ENCODE measurements at regions not wholly inside any gene's neighbourhood (a gene's known extent, or its start where the extent isn't known, plus 50 kb on each side); places are given as distances from the start of the nearest gene placed in this dataset.
"Not testable (repeated sequence)": the region's sequence is repeated elsewhere in the genome, so short reads cannot be mapped to it uniquely, and the experiment has no call there.

DNA sequence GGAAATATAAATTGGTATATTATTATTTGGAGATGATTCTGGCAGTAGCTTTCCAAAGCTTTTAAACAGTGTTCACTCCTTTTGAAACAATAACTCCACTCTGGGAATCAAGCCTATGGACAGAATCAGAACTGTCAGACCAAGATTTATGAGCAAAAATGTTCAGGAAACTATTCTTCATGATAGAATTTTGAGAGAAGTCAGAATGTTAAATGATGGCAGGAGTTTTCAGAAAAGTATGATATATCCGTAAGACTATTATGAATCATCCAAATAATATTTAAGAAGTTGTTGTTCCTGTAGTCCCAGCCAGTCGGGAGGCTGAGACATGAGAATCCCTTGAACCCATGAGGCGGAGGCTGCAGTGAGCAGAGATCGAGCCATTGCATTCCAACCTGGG is 50.5 kb upstream of the ADGRG2 start:
- DNase-seq = no peak

DNA sequence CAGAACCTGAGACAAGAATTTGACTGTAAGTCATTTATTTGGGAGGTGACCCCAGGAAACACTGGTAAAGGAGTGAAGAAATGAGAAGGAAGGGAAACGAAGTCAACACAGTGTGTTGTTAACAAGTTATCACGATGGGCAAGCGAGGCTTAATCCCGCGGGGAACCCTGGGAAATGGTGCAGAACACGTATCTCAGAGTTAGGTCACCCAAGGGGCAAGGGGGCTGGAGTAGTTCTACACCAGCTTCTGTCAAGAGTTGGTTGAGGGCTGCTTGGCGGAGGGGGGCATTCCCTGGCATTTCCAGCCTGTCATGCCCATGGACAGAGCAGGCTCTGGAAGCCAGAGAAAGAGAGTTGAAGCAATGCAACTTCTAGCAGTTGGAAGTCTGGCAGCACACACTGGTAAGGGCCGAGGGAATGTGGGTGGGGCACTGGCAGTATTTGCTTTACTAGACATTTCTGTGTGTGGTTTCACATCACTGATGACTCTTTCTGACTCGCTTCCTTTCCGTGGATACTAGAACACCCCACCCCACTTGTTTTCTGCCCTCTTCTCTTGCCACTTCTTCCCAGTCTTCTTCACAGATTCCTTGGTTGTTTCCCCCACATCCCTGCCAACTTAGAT is 52.2 kb upstream of the ADGRG2 start:
- no peak for DNase-seq

DNA sequence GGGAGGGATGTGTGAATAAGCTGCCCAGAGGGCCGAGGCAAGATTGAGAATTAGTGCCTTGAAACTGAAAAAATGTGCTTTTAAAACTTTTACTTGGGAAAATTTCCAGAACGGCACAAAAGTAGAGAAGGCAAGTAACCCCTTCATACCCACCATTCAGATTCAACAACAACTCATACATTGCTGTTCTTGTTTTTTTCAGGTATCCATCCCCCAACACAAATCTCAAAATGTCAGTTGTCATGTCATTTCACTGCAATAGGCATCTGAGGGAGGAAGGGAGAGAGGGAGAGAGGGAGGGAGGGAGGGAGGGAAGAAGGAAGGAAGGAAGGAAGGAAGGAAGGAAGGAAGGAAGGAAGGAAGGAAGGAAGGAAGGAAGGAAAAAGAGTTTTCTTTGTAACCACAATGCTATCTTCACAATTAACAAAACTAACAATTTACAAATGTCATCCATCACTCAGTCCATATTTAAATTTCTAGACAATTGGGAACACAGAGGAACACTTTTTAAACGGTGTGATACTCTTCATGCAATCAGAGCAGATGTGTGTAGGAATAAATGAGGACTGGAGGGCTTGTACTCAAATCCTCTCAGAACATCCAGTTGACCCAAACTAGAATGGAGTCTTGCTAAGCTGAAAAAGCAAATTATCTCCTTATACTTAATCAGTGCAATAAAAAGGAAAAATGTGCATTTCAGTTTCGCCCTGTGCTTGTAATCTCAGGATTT is 54.8 kb upstream of the ADGRG2 start:
- DNase-seq = no peak

DNA sequence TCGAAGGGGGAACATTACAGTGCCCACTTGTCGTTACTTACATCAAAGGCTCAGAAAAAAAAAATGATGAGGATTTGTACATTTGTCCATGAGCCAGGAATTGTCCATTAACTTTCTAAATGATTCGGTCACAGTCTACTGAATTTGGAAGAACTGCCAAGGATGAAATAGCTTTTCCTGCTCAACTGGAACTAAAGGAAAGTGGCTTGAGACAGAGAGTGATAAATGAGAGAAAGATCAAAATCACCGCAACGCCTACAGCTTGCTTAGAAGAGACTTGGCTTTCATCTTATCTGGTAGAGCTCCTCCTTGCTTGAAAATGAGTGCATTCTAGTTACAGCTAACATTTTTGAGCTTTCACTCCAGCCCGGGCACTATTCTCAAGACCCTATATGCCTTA is 55.5 kb upstream of the ADGRG2 start:
- DNase-seq = no peak

DNA sequence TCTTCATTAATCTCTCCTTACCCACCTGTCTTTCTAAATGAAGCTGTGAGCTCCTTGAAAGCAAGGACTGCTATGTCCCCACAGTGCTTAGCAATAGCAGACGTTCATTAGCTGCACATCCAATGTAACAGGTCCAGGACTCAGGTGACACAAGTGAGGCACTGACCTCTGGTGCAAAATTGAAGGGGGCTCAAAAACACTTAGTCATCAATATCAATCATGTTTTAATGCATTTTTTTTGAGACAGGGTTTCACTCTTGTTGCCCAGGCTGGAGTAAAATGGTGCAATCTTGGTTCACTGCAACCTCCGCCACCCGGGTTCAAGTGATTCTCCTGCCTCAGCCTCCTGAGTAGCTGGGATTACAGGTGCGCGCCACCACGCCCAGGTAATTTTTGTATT is 56.1 kb upstream of the ADGRG2 start:
- no peak for DNase-seq

DNA sequence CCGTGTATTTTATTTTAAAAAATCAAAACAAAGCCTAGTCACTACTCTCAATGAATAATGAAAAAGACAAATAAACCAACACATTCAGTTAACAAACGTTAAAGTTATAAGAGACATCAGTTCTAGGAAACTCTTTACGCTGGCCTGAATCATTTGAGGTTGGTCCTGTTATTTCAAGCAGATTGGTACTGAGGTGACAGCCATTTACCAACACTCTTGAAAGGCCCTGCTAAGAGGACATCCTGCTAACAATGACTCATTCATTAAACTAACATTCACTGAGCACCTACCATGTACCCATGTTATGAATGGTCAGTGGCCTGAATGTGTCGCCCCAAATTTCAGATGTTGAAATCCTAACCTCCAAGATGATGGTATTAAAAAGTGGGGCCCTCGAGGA is 57.1 kb upstream of the ADGRG2 start:
- no peak for DNase-seq

DNA sequence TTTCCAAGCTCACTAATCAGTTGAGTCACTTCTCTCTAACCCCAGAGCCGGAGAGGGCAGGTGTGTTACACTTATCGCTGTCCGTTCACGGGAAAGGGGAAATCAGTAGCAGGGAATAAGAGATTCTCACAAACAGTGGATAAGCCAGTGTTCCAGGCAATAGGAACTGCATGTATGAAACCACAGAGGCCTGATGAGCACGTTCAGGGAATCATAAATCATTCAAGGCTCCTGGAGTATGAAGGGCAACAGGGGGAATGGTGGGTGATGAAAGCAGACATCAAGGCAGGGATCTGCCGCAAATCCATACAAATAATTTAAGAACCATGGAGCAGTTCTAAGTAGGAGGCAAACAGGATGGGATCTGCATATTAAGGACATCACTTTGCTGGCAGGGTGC is 59.1 kb upstream of the ADGRG2 start:
- DNase-seq = no peak

DNA sequence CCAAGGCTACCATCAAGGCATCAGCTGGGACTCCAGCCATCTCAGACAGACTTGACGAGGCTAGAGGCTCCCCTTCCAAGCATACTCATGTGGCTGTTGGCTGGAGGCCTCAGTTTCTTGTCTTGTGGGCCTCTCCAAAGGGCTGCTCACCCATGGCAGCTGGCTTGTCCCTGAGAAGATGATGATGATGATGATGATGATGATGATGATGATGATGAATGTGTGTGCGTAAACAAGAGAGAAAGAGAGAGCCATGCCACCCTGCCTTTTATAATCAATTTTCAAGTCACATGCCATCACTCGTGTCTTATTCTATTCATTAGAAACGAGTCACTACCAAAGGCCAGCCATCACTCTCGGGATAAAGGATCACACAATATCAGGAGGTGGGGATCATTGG is 60.5 kb upstream of the ADGRG2 start:
- DNase-seq = no peak

DNA sequence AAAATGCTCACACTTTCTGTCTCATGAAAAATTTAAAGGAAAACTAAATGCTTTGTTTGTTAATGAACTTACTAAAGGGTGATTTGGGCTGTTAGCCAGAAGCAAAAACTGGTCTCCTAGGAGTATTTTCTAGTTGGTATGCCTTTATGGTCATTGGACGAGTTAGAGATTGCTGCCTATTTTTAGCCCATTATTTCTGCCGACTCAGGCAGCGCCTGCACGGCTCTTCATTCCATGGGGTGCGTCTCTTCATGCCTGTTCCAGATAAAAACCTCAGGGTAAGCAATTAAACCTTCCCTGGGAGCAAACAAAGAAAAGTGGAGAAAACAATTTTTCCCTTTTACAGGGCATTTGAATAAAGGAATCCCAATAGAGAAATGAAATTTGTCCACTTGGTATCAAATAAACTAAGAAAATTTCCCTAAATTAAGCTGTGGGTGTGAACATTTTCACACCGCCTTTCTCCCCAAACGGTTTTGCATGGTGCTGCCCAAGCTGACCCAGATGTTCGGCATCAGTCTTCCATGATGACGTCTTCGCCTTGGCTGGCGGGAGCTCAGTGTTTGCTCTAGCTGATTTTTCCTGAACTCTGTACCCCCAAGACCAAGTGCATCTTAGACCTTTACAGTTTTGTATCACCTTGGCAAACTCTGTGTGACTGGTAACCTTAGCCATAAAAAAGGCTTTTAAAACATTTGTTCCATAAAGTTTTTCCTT is 61.7 kb upstream of the ADGRG2 start:
- DNase-seq = no peak

DNA sequence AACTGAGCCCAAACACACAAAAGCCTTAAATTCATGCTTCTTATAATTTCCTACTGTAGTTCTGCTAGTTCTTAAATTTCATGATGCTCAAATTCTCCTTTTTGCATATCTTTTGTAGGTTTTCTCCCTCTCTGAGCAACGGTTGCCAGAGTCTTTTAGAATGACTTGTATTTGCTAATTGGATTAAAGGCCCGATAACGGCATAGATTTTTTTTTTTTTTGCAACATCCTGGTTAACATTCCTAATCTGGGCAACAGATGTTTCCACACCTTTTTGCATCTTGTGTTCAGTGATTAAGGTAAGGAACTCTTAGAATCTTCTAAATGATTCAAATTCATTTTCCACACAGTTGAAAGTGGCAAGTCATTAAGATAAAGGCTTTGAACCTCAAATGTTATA is 66.3 kb upstream of the ADGRG2 start:
- no peak for DNase-seq

DNA sequence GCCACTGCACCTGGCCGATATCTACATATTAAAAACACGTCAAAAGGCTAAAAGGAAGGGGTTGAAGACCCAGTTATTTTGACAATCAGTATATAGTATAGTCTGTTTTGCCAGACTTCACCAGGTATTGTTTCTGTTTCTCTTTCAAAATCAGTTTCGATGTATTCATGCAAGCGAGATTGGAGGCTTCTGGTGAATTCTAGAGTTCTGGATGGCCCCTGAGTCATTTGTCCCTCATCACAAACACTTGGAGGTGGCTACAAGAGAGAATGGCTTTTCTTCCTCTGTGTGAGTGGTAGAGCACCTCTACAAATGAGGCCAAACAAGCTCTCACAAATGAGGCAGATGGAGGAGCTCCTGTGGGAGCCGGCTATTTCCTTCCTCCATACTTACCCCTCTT is 68.6 kb upstream of the ADGRG2 start:
- DNase-seq = no peak

DNA sequence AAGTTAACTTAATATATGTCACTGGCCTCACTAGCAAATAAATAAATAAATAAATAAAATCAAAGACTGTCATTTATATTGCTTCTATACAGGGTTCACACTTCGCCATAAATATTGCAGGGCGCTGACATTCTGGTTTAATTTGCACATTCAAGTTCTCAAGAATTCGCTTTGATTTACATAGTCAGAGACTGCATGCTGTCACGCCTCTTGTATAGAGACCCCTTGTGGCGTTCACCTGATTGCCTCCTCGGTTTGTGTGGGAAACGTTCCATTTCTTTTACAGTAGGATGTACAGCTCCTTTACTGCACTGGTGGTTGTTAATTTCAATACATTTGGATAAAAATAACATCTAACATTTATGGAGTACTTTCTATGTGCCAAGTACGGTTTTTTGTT is 71.3 kb upstream of the ADGRG2 start:
- DNase-seq = no peak

DNA sequence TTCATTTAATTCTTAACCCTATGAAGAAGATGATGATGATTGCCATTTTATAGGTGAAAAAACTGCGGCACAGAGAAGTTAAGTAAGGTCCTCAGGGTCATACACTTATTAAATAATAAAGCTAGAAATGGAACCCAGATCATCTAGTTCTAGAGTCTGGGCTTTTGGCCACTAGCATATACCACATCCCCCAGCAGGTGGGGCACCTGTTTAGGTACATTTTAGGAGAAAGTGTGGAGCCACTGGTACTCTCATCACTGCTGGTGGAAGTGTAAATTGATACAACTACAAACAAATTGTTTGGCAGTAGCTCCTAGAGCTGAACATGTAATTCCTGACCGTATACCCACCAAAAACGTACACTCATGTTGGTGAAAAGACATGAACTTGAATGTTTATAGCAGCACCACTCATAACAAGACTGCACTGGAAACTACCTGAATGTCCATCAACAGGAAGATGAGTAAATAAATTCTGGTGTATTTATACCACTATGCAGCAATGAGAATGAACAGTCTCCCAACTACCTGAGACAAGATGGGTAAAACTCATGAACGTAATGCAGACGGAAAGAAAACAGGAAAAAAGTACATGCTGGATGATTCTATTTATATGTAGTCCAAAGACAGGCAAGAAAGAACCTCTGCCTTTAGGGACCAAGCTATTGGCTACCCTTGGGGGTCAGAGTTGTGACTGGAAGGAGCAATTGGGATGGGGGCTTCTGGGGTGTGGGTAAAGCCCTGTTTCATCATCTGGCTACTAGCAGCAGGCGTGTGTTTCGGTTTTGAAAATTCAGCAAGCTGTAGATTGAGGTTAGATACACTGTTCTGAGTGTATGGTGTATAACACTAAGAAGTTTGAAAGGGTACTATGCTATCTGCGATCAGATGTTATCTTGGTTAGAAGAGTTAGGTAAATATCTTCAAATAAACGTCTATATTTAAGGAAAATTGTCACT is 72.3 kb upstream of the ADGRG2 start:
- no peak for DNase-seq

DNA sequence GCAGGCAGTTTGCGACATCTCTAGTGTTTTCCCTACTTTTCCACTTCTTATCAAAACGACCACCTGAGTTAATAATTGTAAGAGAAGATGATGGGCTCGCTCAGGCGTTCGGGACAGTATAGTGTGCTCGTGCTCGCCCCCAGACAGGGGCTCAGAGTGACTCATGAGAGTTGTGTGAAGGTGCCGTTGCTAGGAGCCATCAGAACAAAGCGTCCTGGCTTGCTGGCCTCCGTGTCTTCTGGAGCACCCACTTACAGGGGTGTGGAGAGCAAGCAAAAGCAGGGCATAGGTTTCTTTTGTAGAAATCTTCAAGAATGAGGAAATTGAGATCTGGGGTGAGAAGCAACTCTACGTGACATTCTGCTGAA is 73.0 kb upstream of the ADGRG2 start:
- DNase-seq = no peak

DNA sequence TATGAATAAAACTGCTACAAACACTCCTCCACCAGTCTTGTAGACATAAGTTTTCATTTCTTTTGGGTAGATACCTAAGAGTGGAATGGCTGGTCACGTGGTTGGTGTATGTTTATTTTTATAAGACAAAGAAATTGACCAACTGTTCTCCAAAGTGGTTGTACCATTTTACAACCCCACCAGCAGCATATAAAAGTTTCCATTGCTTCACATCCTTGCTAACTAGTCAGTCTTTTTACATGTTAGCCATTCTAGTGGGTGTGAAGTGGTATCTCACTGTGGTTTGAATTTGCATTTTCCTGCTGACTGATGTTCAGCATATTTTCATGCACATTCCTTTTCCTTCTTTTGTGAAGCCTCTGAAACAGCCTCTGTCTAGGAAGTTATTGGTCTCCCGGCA is 76.2 kb upstream of the ADGRG2 start:
- no peak for DNase-seq

DNA sequence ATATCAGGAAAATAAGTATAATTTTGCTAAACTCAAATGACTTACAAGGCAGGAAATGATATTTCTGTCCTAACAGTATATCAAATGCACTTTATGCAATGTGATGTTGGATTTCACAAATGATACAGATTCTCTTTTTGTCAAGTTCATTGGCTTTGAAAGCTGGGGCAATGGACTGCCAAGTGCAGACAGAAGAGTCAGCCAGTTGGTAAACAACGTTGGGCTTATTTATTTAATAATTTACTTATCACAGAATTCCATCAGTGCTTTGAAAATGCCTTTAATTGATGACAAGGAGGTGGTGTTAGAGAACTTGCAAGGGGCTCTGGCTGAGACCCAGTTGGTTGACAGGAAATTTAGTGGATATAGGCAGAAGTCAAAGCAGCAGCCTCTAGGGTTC is 79.9 kb upstream of the ADGRG2 start:
- DNase-seq = no peak

DNA sequence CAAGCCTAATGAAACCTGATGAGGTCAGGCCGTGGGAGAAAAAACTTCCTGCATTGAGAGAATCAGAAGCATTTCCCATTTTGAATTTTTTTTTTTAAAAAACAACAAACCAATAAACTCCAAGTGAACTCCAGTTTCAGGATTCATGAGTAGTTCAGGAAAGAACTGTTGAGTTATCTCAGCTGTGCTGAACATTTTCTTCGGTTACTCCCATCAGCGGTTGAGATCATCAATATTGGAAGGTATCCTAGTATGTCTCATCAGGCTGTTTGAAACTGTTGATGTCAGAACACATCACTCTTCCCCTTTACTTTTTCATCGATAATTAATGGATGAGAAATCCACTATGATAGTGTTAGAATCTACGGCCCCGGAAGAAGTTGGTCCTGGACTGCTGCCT is 82.4 kb upstream of the ADGRG2 start:
- DNase-seq = no peak

DNA sequence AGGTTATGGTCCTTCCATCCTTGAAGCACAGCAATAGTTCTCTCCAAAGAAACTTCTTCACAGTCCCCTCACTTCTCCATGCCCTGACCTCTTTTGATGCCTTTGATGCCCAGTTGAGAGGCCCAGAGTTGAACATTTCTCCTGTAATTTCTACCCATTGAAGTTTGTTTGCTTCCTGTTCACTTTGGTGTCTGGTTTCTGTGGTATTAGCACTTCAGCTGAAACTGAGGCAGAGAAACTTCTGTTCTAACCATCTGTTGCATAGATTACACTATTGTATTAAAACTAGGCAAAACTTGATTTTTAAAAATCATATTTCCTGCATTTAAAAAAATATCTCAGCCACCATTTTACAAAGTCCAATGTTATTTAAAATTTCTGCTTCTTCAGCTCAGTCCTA is 89.8 kb upstream of the ADGRG2 start:
- peak; percentile 27 for DNase-seq

DNA sequence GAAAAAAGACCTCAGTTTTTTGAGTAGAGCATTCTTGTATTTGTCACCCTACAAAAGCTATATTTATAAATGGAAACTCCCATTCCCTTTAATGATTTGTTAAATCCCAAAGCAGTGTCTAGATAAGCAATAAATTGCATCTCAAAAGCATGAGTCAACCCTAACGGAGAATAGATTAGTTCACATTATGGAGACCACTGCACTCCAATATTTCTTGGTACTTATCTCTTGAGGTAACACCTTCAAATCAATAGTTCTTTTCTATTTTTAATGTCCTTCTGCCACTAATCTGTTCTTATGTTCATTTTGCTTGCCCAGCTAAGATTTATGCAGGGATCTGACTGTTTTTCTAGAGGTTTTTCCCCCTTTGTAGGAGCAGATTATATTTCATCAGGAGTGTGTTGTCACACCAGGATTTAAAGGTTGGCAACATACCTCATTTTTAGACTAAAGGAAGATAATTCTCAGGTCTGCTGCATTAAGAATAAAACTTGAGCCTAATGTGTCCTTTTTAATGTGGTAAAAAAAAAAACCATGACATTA is 91.4 kb upstream of the ADGRG2 start:
- no peak for DNase-seq

DNA sequence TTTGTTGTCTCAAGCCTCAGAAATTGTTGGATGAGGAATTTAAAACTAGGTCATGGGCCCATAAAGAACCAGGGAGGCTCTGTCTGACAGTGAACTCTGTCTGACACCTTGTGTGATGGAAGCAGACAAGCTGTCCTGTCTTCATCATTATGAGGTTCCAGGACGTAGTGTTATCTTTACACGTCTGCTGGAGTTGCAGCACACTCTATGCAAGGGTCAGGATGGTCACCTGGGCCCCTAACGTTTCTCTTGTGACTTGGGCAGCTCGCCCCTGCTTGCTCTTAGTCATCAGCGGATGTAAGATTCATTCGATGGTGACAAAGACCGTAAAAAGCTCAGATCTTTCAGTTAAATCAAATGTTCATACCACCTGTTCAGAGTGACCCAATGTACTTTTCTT is 92.0 kb upstream of the ADGRG2 start:
- DNase-seq = no peak

DNA sequence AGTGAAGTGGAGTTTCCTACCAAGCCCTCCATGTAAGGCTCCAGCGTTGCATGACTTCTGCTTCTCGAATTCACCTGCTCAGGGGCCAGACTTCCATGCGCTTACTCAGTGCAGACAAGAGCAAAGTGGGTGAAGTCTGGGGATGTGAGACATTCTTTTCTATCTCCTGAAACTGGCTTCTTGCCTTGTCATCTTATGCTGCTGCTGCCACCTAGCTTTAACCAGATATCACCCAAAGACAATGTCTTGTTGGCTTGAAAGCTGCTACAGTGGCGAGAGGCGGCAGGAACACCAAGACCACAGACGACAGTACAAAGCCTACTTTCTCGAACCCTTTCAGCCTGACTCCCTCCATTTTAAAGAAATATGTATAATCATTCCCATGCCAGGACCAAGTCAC is 103.6 kb upstream of the ADGRG2 start:
- DNase-seq = no peak

DNA sequence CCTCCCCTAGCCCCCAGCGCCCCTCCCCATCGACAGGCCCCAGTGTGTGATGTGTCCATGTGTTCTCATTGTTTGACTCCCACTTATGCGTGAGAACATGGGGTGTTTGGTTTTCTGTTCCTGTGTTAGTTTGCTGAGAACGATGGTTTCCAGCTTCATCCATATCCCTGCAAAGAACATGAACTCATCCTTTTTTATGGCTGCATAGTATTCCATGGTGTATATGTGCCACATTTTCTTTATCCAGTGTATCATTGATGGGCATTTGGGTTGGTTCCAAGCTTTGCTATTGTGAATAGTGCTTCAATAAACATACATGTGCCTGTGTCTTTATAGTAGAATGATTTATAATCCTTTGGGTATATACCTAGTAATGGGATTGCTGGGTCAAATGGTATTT is 107.6 kb upstream of the ADGRG2 start:
- not testable (repeated sequence) for DNase-seq

DNA sequence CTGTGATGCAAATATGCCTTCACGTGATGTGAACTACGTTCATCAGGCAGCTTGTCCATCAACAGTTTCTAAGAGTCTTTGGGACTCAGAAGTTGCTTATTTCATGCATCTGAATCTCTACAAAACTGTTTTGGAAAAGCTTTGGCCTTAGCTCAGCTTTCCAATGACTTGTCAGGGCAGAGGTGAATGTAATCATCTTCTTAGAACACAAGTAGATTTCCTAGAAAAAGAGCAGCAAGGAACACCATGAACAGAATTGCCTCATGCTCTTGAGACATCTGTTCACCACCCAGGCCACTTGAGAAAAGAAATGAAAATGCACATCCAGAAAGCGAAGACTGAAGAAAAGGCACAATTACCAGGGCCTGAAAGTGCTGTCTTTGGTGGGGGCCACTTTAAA is 105.8 kb upstream of the PDHA1 start:
- no peak for DNase-seq

All from NCI-H2171 treated with DMSO at 0.1 percent for 48 hours (cell line).